WTC11 (cell line): ENCODE measurements at regions not wholly inside any gene's neighbourhood (a gene's known extent, or its start where the extent isn't known, plus 50 kb on each side); places are given as distances from the start of the nearest gene placed in this dataset.

ENCODE experiments used
- USF1 ChIP-seq: sonication (generic); formaldehyde crosslinking; IDR thresholded peaks from 2 replicates; pipeline ENCODE4 v1.8.0; 2022; ENCODE audit warnings: mild to moderate bottlenecking, missing genetic modification reagents
- ZBTB43 ChIP-seq: sonication (generic); formaldehyde crosslinking; IDR thresholded peaks from 2 replicates; pipeline ENCODE4 v1.8.1; 2023; ENCODE audit warnings: mild to moderate bottlenecking, missing genetic modification reagents

GRCh38 chr3:59303452-59303851 is 253.6 kb upstream of the CFAP20DC start:
- TF ChIP-seq USF1 (CRISPR knock-in tag) (no peak), ZBTB43 (CRISPR knock-in tag) (no peak)
